ENCODE measurements at regions not wholly inside any gene's neighbourhood (a gene's known extent, or its start where the extent isn't known, plus 50 kb on each side); places are given as distances from the start of the nearest gene placed in this dataset.

DNA sequence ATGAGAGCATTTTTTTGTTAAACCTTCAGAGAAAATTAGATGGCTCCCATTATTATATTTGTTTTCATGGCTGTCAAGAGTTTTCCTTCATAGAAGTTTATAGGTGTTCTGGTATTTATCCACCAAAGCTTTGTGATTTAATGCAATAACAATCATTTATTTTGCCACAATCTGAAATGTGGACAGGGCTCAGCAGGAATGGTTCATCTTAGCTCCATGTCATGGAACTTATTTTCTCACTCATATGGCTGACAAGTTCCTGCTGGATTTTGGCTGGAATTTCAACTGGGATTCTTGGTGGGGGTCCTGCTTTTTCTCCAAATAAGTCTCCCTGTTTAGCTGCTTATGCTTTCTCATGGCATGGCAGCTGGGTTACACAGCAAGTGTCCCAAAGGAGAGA, 876.7 kb downstream of the QKI start:
- Histone ChIP-seq H3K4me3 (no peak overlapping the region), H3K27ac (no peak overlapping the region), H3K36me3 (no peaks in the 10 kb centered on the region), H3K9me3 (replicated peaks) (no peaks in the 10 kb centered on the region), H3K27me3 (no peaks in the 10 kb centered on the region), H3K4me1 (no peaks in the 10 kb centered on the region)
- DNase-seq: no peak

DNA sequence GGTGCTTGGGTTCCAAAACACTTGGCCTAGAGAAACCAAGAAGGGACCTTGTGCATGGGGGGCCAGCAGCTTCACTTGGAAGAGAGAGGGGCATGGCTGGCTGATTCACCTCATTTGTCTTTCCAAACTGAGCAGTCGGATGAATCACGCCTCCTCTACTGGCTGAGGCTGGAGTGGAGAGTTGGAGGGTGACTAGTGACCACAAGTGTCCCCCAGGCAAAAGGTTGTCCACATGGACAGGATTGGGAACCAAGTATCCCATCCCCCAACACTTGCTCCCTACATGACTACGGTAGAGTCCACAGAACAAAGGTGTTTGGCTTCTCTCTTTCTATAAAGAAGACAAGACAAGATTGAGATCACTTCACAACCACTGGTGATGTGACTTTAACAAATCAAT, 875.6 kb downstream of the QKI start:
- no peaks in the 10 kb centered on the region for H3K4me1 ChIP-seq
- H3K27me3 ChIP-seq: no peaks in the 10 kb centered on the region
- no peaks in the 10 kb centered on the region for H3K36me3 ChIP-seq
- H3K4me3 ChIP-seq: no peak overlapping the region
- DNase-seq: no peak
- H3K9me3 ChIP-seq (replicated peaks): no peaks in the 10 kb centered on the region
- H3K27ac ChIP-seq: no peak overlapping the region

DNA sequence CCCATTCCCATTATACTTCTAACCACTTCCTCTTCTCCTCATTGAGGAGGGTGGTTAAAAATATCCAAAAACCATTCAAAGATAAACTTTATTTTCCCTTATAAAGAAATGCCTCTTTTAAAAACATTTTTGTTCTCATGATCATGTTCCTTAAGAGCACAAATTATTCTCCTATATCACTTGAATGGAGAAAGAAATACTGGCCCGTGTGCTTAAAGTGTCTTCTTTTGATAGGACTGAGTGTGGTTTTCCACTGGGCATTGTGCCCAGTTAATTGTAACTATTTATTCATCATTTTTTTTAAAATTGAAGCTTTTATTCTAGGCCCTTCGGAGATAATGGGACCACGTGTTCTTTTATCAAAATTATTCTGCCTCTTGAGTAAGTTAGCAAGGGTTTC, 871.5 kb downstream of the QKI start:
- Histone ChIP-seq H3K4me1 (no peaks in the 10 kb centered on the region), H3K36me3 (no peaks in the 10 kb centered on the region), H3K4me3 (no peak overlapping the region), H3K27ac (no peak overlapping the region), H3K27me3 (no peaks in the 10 kb centered on the region), H3K9me3 (replicated peaks) (no peaks in the 10 kb centered on the region)
- no peak for DNase-seq

DNA sequence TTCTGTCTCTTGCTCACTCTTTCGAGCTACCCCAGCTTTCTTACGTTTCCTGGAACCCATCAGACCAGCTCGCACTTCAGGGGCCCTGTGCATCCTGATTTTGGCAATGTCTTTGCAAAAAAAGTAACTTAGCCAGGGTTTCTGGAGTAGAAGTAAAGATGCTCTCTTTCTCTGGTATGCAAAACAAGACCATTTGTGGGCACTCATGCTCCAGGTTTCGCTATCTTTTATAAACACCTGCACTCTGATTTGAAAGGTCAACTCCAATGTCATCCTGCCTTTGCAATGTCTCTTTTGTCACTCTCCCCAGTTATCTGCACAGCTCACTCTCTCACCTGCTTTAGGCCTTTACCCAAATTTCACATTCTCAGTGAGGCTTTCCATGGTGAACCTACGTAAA, 869.1 kb downstream of the QKI start:
- H3K36me3 ChIP-seq: no peaks in the 10 kb centered on the region

DNA sequence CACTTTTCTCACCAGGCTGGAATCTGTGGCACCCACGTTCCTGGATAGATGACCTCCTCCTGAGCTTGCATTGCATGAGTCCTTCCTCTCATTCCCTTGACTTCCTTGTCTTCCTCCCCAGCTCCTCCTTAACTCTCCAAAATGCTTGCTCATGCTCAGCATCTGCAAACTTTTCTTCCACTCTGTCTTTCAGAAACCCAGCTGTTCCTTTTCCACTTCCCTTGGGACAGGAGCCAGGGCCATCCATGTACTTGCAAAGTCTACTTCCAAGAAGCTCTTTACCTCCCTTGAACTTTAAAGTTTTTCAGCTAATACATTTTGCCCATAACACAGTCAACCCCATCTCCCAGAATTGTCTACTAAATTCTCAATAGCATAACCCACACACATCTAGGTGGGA, 861.7 kb downstream of the QKI start:
- H3K36me3 ChIP-seq: no peaks in the 10 kb centered on the region
- H3K4me3 ChIP-seq: no peak overlapping the region
- no peaks in the 10 kb centered on the region for H3K4me1 ChIP-seq
- DNase-seq: no peak
- H3K9me3 ChIP-seq (replicated peaks): no peaks in the 10 kb centered on the region
- H3K27me3 ChIP-seq: no peaks in the 10 kb centered on the region
- H3K27ac ChIP-seq: no peak overlapping the region

More for the DNA sequence above, 869.1 kb downstream of the QKI start:
- no peaks in the 10 kb centered on the region for H3K27me3 ChIP-seq
- no peak for DNase-seq
- H3K4me1 ChIP-seq: no peaks in the 10 kb centered on the region
- no peak overlapping the region for H3K27ac ChIP-seq
- H3K4me3 ChIP-seq: no peak overlapping the region
- no peaks in the 10 kb centered on the region for H3K9me3 ChIP-seq (replicated peaks)

DNA sequence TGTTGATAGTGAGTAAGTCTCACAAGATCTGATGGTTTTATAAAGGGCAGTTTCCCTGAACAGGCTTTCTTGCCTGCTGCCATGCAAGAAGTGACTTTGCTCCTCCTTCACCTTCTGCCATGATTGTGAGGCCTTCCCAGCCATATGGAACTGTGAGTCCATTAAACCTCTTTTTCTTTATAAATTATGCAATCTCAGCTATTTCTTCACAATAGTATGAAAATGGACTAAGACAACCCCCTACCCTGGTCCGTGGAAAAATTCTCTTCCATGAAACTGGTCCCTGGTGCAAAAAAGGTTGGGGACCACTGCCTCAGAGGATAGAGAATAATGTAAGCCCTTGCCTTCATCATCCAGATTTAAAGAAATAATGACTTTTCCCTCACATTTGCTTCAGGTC, 861.3 kb downstream of the QKI start:
- Histone ChIP-seq H3K27me3 (no peaks in the 10 kb centered on the region), H3K27ac (no peak overlapping the region), H3K4me3 (no peak overlapping the region), H3K4me1 (no peaks in the 10 kb centered on the region), H3K9me3 (replicated peaks) (no peaks in the 10 kb centered on the region), H3K36me3 (no peaks in the 10 kb centered on the region)
- DNase-seq: no peak

DNA sequence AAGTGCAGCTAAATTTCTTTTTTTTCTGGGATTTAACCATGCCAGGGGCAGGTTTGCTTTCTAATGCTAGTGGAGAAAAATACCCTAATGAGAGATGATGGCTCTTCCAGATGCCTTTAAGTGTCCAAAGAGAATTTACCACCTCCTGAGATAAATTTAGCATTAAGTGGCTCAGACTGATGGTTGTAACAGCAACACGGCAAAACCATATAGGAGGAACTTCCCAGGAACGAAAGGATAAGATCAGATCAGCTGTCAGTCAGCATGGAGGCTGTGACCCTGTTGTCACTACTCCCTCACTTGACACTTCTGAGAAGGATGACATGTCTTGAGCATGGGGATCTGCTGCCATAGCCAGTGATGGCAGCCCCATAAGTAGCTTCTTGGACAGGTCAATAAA, 860.0 kb downstream of the QKI start:
- Histone ChIP-seq H3K4me3 (no peak overlapping the region), H3K27ac (no peak overlapping the region)
- DNase-seq: no peak

DNA sequence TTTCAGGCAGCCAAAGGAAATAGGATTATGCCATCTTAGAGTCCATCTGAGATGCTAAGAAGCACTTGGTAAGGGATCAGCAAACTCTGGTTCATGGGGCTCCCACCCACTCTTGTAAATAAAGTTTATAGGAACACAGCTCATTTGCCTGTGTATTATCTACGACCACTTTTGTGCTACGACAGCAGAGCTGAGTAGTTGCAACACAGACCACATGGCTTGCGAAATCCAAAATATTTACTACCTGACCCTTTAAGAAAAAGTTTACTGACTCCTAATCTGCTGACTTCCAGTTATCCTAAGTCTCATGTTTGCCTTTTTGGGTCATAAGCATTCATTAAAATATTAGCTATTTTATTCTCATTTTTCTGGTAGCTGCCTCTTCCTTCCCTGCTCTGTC, 859.0 kb downstream of the QKI start:
- H3K27ac ChIP-seq: no peak overlapping the region
- H3K36me3 ChIP-seq: no peaks in the 10 kb centered on the region
- H3K9me3 ChIP-seq (replicated peaks): no peaks in the 10 kb centered on the region
- no peaks in the 10 kb centered on the region for H3K27me3 ChIP-seq
- no peaks in the 10 kb centered on the region for H3K4me1 ChIP-seq
- DNase-seq: no peak
- H3K4me3 ChIP-seq: no peak overlapping the region

More for the DNA sequence above, 860.0 kb downstream of the QKI start:
- no peaks in the 10 kb centered on the region for H3K36me3 ChIP-seq
- H3K4me1 ChIP-seq: no peaks in the 10 kb centered on the region
- no peaks in the 10 kb centered on the region for H3K9me3 ChIP-seq (replicated peaks)
- H3K27me3 ChIP-seq: no peaks in the 10 kb centered on the region

DNA sequence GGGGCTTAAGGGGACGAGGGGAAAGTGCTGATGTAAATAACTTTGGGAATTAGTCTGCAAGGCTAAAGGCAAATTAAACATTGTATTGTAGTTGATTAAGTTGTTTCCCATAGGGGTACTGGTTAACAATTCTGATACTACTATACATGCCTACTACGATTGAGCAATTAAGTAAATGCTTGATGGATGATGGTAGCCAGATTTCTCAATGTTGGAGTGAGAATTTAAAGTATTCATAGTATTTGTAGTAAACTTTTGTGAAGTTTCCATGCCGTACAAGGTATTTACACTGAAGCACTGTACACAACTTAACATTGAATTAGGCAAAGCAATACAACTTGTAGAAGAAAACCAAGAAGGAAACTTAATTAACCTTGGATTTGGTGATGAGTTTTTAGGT, 852.3 kb downstream of the QKI start:
- Histone ChIP-seq H3K36me3 (no peaks in the 10 kb centered on the region), H3K9me3 (replicated peaks) (no peaks in the 10 kb centered on the region), H3K4me1 (no peaks in the 10 kb centered on the region), H3K27ac (no peak overlapping the region), H3K27me3 (peaks cover 9% of the 10 kb centered on the region; the same call in 1 of the 2 replicates), H3K4me3 (no peak overlapping the region)
- DNase-seq: no peak

DNA sequence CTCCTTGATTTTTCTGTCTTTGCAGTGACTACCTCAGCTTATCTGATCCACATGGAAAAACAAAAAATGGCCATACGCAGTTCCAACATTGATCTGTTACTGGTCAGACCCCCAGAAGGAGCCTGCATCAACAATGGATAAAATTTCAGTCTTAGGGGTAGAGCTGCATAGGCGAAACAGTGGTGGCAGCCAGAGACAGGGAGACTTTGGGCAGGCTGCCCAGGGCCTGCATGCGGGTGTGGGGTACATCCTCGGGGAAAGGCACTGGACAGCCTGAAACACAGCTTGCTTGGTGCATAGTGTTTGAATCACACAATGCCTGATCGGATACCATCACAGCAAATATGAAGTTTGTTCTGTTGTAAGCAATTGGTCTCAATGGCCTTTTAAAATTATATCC, 847.8 kb downstream of the QKI start:
- DNase-seq: no peak
- 0 out of 2 replicates have a peak, but pooled peaks cover 3% of the 10 kb centered on the region for H3K9me3 ChIP-seq (replicated peaks)

DNA sequence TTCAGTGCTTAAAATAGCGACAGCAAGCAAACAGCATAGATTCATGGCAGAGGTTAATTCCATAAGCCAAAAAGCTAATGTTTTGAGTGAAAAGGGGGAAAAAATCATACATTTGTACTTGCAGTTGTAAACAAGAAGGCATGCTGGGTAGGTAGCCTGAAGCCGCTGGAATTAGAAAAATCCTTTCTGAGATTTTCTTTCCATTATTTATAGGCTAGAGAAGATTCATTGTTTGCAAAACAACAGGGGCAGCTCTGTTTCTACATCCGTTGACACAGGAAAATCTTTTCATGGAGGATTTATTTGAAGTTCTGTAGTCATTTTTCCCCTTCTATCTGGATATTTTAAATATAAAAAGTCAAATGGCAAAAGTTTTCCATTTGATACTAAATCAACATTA, 843.9 kb downstream of the QKI start:
- Histone ChIP-seq H3K36me3 (no peaks in the 10 kb centered on the region), H3K9me3 (replicated peaks) (0 out of 2 replicates have a peak, but pooled peaks cover 3% of the 10 kb centered on the region), H3K27me3 (no peaks in the 10 kb centered on the region), H3K4me3 (no peak overlapping the region), H3K4me1 (no peaks in the 10 kb centered on the region), H3K27ac (no peak overlapping the region)
- no peak for DNase-seq

More for the DNA sequence above, 847.8 kb downstream of the QKI start:
- Histone ChIP-seq H3K36me3 (no peaks in the 10 kb centered on the region), H3K4me1 (no peaks in the 10 kb centered on the region), H3K4me3 (no peak overlapping the region), H3K27ac (no peak overlapping the region), H3K27me3 (peaks cover 9% of the 10 kb centered on the region; the same call in 1 of the 2 replicates)

DNA sequence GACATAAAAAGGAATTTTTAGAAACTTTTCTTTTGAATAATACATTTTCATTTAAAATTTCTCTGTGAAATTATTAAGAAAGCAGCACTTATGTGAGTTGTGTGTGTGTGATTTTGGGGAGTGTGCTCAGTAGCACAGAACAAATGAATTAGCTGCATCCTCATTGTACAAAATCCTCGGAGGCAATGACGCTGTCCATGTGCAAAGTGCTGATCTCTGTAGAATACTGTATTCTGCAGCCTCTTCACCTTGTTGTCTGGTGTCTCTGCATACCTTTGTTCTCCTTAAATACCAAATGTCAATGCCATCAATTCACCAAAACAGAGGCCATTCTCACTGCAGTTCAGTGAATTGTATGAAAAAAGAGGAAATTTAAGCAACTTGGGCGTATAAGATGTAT, 838.4 kb downstream of the QKI start:
- no peak overlapping the region for H3K4me3 ChIP-seq
- H3K4me1 ChIP-seq: no peaks in the 10 kb centered on the region
- no peak overlapping the region for H3K27ac ChIP-seq
- peak; percentile 30 to 59 for DNase-seq
- no peaks in the 10 kb centered on the region for H3K9me3 ChIP-seq (replicated peaks)
- H3K27me3 ChIP-seq: no peaks in the 10 kb centered on the region
- H3K36me3 ChIP-seq: no peaks in the 10 kb centered on the region

DNA sequence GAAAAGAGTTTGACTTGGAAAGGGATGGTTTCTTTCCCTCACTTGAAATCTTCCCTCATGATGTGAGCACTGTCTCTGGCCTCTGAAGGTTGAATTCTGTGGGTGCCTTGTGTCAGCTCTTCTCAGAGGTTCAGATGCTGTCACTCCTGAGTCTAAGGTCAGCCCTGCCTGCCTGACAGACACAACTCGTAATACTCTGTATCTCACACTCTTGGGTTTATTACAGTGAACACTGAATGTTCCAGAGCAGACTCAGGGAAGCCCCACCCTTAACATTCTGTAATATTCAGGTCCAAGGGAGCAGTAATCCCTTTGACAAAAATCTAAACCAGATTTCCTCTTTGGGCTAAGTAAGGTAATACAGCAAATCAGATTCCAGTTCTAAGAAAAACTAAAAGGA, 837.8 kb downstream of the QKI start:
- H3K4me1 ChIP-seq: no peaks in the 10 kb centered on the region
- H3K9me3 ChIP-seq (replicated peaks): no peaks in the 10 kb centered on the region
- no peak overlapping the region for H3K4me3 ChIP-seq
- no peak overlapping the region for H3K27ac ChIP-seq
- H3K27me3 ChIP-seq: no peaks in the 10 kb centered on the region; the same call in 1 of the 2 replicates
- H3K36me3 ChIP-seq: no peaks in the 10 kb centered on the region
- DNase-seq: no peak

DNA sequence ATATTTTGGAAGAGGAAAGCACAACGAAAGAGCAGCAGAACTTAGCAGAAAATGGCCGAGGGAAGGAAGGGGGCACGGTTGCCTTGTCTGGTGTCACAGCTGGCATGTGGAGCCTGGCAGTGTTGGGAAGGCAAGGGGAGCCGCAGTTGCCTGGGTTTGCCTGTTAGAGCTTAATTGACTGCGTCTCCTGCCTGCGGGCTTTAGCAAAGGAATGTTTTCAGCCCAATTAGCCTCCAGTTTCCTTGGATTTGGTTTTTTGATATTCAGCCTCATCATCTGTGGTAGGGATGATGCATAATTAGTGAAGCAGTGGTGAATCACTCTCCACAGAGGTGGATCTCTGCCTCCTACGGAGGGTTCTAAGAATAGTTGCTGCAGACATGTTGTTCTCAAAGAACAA, 832.6 kb downstream of the QKI start:
- no peak overlapping the region for H3K4me3 ChIP-seq
- H3K4me1 ChIP-seq: no peaks in the 10 kb centered on the region
- H3K27ac ChIP-seq: no peak overlapping the region
- H3K36me3 ChIP-seq: no peaks in the 10 kb centered on the region
- H3K9me3 ChIP-seq (replicated peaks): no peaks in the 10 kb centered on the region
- DNase-seq: peak; percentile 22 to 44
- no peaks in the 10 kb centered on the region; the same call in 1 of the 2 replicates for H3K27me3 ChIP-seq

DNA sequence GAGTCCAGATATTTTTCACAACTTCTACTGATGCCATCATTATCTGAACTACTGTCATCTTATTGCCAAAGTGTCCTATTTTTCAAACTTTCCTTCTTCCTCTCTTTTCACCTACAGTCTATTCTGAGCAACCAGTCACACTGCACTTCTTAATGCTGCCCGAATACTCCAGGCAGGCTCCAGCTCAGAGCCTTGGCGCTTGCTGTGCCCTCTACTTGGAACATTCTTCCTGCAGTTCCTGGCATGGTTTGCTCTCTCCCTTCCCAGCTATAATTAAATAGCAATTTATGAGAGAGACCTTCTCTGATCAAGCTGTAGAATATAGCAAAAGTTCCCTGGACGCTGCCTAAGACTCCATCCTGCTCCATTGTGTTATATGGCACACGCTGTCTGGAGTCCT, 831.6 kb downstream of the QKI start:
- no peak for DNase-seq

DNA sequence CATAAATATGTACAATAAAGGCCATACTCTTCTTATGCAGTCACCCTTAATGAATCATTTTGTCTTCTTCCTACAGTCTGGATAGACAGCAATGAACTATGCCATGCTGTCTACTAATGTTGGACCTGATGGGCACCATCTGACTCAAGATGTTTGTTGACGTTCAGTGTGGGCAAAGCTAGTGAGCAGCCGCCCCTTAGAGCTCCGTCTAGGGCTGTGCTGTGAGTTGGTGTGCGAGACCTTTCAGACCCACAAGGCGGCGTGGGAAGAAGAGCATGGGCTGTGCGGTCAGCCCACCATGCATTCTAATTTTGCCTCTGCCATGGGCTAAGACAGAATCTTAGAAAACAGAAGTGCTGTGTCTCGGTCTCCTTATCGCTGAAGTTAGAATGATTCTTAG, 829.4 kb downstream of the QKI start:
- H3K27ac ChIP-seq: no peak overlapping the region
- no peaks in the 10 kb centered on the region for H3K4me1 ChIP-seq
- DNase-seq: no peak
- H3K27me3 ChIP-seq: no peaks in the 10 kb centered on the region; the same call in none of the 2 replicates
- no peak overlapping the region for H3K4me3 ChIP-seq
- H3K9me3 ChIP-seq (replicated peaks): no peaks in the 10 kb centered on the region
- H3K36me3 ChIP-seq: no peaks in the 10 kb centered on the region

More for the DNA sequence above, 831.6 kb downstream of the QKI start:
- Histone ChIP-seq H3K4me1 (no peaks in the 10 kb centered on the region), H3K27ac (no peak overlapping the region), H3K36me3 (no peaks in the 10 kb centered on the region), H3K4me3 (no peak overlapping the region), H3K9me3 (replicated peaks) (no peaks in the 10 kb centered on the region), H3K27me3 (no peaks in the 10 kb centered on the region; the same call in 1 of the 2 replicates)
